GM12891 (cell line): ENCODE measurements at regions not wholly inside any gene's neighbourhood (a gene's known extent, or its start where the extent isn't known, plus 50 kb on each side); places are given as distances from the start of the nearest gene placed in this dataset.

Experiments used
- POLR2A ChIP-seq: IDR thresholded peaks from 2 replicates; pipeline ENCODE4 v1.6.1; 2011; ENCODE audit warnings: low read depth, low read length, control low read depth
- POLR2AphosphoS5 ChIP-seq: IDR thresholded peaks from 2 replicates; pipeline ENCODE4 v1.6.1; 2011; ENCODE audit warnings: low read depth, low read length, control low read depth
- POU2F2 ChIP-seq: IDR thresholded peaks from 2 replicates; pipeline ENCODE4 v1.6.1; 2011; ENCODE audit warnings: low read depth, mild to moderate bottlenecking, control low read depth, low read length, moderate library complexity
- SPI1 ChIP-seq: IDR thresholded peaks from 2 replicates; pipeline ENCODE4 v1.6.1; 2011; ENCODE audit warnings: low read depth, low read length, control low read depth
- TAF1 ChIP-seq: IDR thresholded peaks from 2 replicates; pipeline ENCODE4 v1.6.1; 2011; ENCODE audit warnings: low read depth, low read length, control low read depth

DNA sequence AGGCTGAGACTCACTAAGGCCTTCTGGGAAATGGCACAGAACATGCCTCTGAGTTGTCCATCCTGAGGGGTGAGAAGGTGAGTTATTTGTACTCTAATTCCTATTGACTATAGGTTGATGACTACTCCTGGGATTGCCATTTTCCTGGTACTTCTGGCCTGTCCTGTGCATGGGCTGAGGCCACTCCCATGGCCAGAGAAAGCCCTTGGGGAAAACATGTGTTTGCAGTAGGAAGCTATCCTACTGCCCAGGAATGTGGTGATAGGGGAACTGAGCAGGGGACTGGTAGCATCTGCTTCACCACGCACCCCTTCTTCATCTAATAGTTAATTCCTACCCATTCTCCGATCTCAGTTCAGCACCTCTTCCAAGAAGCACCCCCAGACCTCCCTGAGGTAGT, 62.6 kb upstream of the MEX3C start:
- TF ChIP-seq POLR2A (no peak), POU2F2 (no peak), POLR2AphosphoS5 (no peak), TAF1 (no peak), SPI1 (no peak)
